ENCODE measurements at regions not wholly inside any gene's neighbourhood (a gene's known extent, or its start where the extent isn't known, plus 50 kb on each side); places are given as distances from the start of the nearest gene placed in this dataset.
"Not testable (repeated sequence)": the region's sequence is repeated elsewhere in the genome, so short reads cannot be mapped to it uniquely, and the experiment has no call there.

- no peak for FAIRE-seq
Observed at GRCh38 chr9:82757924-82758323, 305.0 kb downstream of the RASEF start.

- FAIRE-seq = no peak
Observed at GRCh38 chr9:82761027-82761426, 301.9 kb downstream of the RASEF start.

GRCh38 chr9:82761956-82762355 is 301.0 kb downstream of the RASEF start:
- no peak for FAIRE-seq

- no peak for FAIRE-seq
Observed at GRCh38 chr9:82763656-82764055, 299.3 kb downstream of the RASEF start.

GRCh38 chr9:82764061-82764668 is 298.8 kb downstream of the RASEF start:
- FAIRE-seq = no peak

- not testable (repeated sequence) for FAIRE-seq
Observed at GRCh38 chr9:82774707-82775231, 288.2 kb downstream of the RASEF start.

GRCh38 chr9:82776508-82776907 is 286.4 kb downstream of the RASEF start:
- no peak for FAIRE-seq

GRCh38 chr9:82777366-82777765 is 285.6 kb downstream of the RASEF start:
- no peak for FAIRE-seq

- FAIRE-seq = not testable (repeated sequence)
Observed at GRCh38 chr9:82778923-82779322, 284.0 kb downstream of the RASEF start.

- FAIRE-seq = no peak
Observed at GRCh38 chr9:82780017-82780416, 282.9 kb downstream of the RASEF start.

- no peak for FAIRE-seq
Observed at GRCh38 chr9:82781921-82782392, 281.0 kb downstream of the RASEF start.

- FAIRE-seq = no peak
Observed at GRCh38 chr9:82783045-82783444, 279.9 kb downstream of the RASEF start.

- FAIRE-seq = no peak
Observed at GRCh38 chr9:82784589-82784988, 278.4 kb downstream of the RASEF start.

GRCh38 chr9:82789155-82789824 is 273.7 kb downstream of the RASEF start:
- FAIRE-seq = no peak

- FAIRE-seq = no peak
Observed at GRCh38 chr9:82790875-82791274, 272.1 kb downstream of the RASEF start.

- FAIRE-seq = no peak
Observed at GRCh38 chr9:82791692-82792091, 271.2 kb downstream of the RASEF start.

- FAIRE-seq = no peak
Observed at GRCh38 chr9:82797534-82797933, 265.4 kb downstream of the RASEF start.

GRCh38 chr9:82799286-82799685 is 263.7 kb downstream of the RASEF start:
- no peak for FAIRE-seq

- no peak for FAIRE-seq
Observed at GRCh38 chr9:82805027-82805426, 257.9 kb downstream of the RASEF start.

GRCh38 chr9:82808478-82808877 is 254.5 kb downstream of the RASEF start:
- no peak for FAIRE-seq

- FAIRE-seq = no peak
Observed at GRCh38 chr9:82810915-82811314, 252.0 kb downstream of the RASEF start.

GRCh38 chr9:82819260-82819659 is 243.7 kb downstream of the RASEF start:
- no peak for FAIRE-seq

- FAIRE-seq = no peak
Observed at GRCh38 chr9:82820186-82820585, 242.8 kb downstream of the RASEF start.

- no peak for FAIRE-seq
Observed at GRCh38 chr9:82829818-82830217, 233.1 kb downstream of the RASEF start.
